Left lung (tissue), 4 donors: ENCODE measurements at regions not wholly inside any gene's neighbourhood (a gene's known extent, or its start where the extent isn't known, plus 50 kb on each side); places are given as distances from the start of the nearest gene placed in this dataset.

Source experiments
- ATAC-seq: fragments of 200-7000 bp; cut with Tn5 transposase; one replicate; pipeline ENCODE4 v1.9.1; 2020; ENCODE audit warnings: moderate library complexity
- DNase-seq, 4 donors: peaks; one replicate each; pipeline ENCODE4 v3.0.0-alpha.2; 2013 to 2020
- H3K27ac ChIP-seq, 2 donors: fragments of 200-600 bp; sonication (generic) in 1 of 2; one replicate each; pipeline versions ENCODE4 v1.5.0 to v1.8.0; 2020 to 2021
- H3K27me3 ChIP-seq, 2 donors: fragments of 200-600 bp; sonication (generic) in 1 of 2; one replicate each; pipeline versions ENCODE4 v1.5.0 to v1.8.0; 2020 to 2021
- H3K36me3 ChIP-seq, 2 donors: fragments of 200-600 bp; sonication (generic) in 1 of 2; one replicate each; pipeline versions ENCODE4 v1.5.0 to v1.8.0; 2020 to 2021
- H3K4me1 ChIP-seq, 2 donors: fragments of 200-600 bp; one replicate each; pipeline ENCODE4 v1.8.0; 2021
- H3K4me3 ChIP-seq, 2 donors: fragments of 200-600 bp; sonication (generic) in 1 of 2; one replicate each; pipeline versions ENCODE4 v1.5.0 to v1.8.0; 2020 to 2021; ENCODE audit warnings: mild to moderate bottlenecking in 1 of 2
- H3K9me3 ChIP-seq, 2 donors: fragments of 200-600 bp; sonication (generic) in 1 of 2; one replicate each; pipeline versions ENCODE4 v1.5.0 to v1.8.0; 2020 to 2021
- intact Hi-C, 2 donors: fragments of 100-400 bp; cut with DNase I; formaldehyde crosslinking; loops; one replicate each; pipeline versions ENCODE4 v1.11.2 to v1.14.2; 2022
- TF ChIP-seq, protein P1 (sequence below), 2 donors: fragments of 200-600 bp; sonication (generic) in 1 of 2; IDR thresholded peaks; one replicate each; pipeline versions ENCODE4 v1.5.0 to v1.8.0; 2021; ENCODE audit warnings: antibody characterized with exemption in 2 of 2
- donor health status: DM: no; HTN: yes; CAD: no.
- donor health status: DM: no; HTN: no; CAD: no.

DNA sequence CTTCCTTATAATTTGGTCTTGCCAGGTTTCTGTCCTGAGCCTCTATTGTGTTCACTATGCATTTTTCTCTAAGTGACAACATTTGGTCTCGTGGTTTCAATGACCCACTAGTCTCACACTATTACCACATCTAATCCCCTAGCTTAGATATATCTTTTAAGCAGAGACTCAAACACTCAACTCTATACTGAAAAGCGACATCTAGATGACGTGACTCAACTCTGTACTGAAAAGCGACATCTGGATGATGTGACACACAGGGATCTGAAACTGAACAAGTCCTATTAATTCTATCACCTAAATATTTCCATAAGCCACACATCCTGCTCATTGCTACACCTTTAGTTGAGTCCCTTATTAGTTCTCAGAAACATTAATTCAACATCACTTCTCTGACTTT, 141.7 kb upstream of the MBNL1 start:
- TF ChIP-seq, protein P1, sequence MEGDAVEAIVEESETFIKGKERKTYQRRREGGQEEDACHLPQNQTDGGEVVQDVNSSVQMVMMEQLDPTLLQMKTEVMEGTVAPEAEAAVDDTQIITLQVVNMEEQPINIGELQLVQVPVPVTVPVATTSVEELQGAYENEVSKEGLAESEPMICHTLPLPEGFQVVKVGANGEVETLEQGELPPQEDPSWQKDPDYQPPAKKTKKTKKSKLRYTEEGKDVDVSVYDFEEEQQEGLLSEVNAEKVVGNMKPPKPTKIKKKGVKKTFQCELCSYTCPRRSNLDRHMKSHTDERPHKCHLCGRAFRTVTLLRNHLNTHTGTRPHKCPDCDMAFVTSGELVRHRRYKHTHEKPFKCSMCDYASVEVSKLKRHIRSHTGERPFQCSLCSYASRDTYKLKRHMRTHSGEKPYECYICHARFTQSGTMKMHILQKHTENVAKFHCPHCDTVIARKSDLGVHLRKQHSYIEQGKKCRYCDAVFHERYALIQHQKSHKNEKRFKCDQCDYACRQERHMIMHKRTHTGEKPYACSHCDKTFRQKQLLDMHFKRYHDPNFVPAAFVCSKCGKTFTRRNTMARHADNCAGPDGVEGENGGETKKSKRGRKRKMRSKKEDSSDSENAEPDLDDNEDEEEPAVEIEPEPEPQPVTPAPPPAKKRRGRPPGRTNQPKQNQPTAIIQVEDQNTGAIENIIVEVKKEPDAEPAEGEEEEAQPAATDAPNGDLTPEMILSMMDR (IDR thresholded peaks at IDR 0.05), result no peak
- no peak for DNase-seq

DNA sequence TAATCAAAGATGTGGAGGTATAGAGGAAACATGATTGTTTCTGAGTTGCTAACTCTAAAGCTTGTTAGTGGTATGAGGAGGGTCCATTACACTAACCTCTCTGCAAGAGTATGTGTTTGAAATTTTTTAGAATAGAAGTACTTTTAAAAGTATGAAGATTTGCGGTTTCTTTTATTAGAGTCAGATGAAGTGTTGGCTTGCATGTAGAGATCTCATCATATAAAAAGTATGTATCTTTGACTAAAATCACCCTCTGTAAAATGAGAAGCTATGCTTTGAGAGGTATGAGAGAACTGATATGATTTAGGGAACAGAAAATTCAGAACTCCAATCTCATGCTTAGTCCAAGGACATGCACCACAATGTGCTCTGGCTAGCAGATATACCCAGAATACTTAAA, 140.4 kb upstream of the MBNL1 start:
- no peaks in the 10 kb centered on the region for H3K9me3 ChIP-seq
- ATAC-seq (no peak), DNase-seq (no peak)
- no peak overlapping the region for H3K27ac ChIP-seq
- H3K27me3 ChIP-seq, result no peaks in the 10 kb centered on the region
- no peaks in the 10 kb centered on the region for H3K4me1 ChIP-seq
- TF ChIP-seq, protein P1 (IDR thresholded peaks at IDR 0.05), result no peak
- no peak overlapping the region for H3K4me3 ChIP-seq
- intact Hi-C loops, result no loop called here
- H3K36me3 ChIP-seq, result no peaks in the 10 kb centered on the region

More for the DNA sequence above, 141.7 kb upstream of the MBNL1 start:
- intact Hi-C loops, result no loop called here
- H3K4me3 ChIP-seq, result no peak overlapping the region
- no peaks in the 10 kb centered on the region for H3K9me3 ChIP-seq
- no peak overlapping the region for H3K27ac ChIP-seq
- ATAC-seq, result no peak
- H3K36me3 ChIP-seq, result no peaks in the 10 kb centered on the region
- no peaks in the 10 kb centered on the region for H3K4me1 ChIP-seq
- H3K27me3 ChIP-seq, result no peaks in the 10 kb centered on the region

DNA sequence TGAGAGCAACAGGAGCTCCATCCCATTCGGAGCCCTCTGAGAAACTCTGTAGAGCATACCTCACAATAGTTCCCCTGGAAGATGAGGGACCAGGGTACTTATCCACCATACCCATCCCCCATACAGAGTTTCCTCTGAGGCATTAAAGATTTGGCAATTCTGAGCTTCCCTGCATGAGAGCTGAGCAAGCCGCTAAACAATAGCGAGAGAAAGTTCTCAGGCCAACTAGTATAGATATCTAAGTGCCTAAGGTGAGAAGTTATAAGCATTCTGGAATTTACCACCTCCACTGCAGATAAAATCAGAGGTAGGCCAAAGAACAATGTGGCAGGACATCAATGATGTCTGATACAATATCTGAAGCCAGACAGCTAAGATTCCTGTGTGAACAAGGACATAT, 129.1 kb upstream of the MBNL1 start:
- Histone ChIP-seq H3K4me1 (no peaks in the 10 kb centered on the region), H3K36me3 (no peaks in the 10 kb centered on the region), H3K9me3 (no peaks in the 10 kb centered on the region), H3K27me3 (no peaks in the 10 kb centered on the region), H3K27ac (no peak overlapping the region), H3K4me3 (no peak overlapping the region)
- TF ChIP-seq, protein P1 (IDR thresholded peaks at IDR 0.05), result no peak
- intact Hi-C loops, result no loop called here
- DNase-seq (no peak), ATAC-seq (no peak)

DNA sequence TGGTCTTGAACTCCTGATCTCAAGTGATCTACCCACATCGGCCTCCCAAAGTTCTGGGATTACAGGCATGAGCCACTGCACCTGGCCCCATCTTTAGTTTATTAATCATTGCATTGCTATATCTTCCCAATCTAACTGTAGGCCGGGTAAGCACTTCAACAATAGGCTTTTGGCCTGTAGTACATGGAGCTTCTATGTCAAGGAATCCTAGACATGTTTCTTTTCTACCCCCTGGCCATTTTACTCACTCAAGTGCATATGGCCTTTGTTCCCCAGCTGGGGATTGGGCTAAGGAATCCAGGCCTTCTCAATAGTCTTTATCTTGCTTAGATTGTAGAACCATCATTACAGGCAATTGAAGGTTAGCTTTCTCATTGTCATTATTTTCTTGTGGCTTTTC, 122.3 kb upstream of the MBNL1 start:
- no peaks in the 10 kb centered on the region for H3K9me3 ChIP-seq
- intact Hi-C loops, result no loop called here
- H3K27me3 ChIP-seq, result no peaks in the 10 kb centered on the region
- TF ChIP-seq, protein P1 (IDR thresholded peaks at IDR 0.05), result no peak
- no peak for DNase-seq
- H3K4me3 ChIP-seq, result no peak overlapping the region
- H3K27ac ChIP-seq, result no peak overlapping the region
- ATAC-seq, result no peak
- no peaks in the 10 kb centered on the region for H3K4me1 ChIP-seq
- no peaks in the 10 kb centered on the region for H3K36me3 ChIP-seq

DNA sequence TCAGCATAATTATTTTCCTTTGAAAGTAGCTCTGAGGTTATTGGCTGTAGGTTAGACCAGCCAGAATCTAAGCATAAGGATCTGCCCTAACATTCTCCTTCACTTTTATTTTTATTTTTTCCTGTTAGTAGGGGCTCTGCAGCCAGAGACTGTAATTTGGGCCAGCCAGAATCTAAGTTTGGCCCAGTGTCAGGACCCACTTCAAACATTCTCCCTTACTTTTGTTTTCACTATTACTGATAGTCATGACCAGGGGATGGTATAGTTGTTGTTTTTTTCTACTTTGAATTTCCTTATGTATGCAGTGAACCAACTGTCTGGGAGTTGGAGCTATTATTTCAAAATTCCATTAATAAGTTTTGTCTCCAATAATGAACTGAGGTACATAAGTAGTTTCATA, 121.0 kb upstream of the MBNL1 start:
- TF ChIP-seq, protein P1 (IDR thresholded peaks at IDR 0.05), result no peak
- no peaks in the 10 kb centered on the region for H3K4me1 ChIP-seq
- DNase-seq, result no peak
- peaks cover 0 to 4% of the 10 kb centered on the region in 2 donors for H3K9me3 ChIP-seq
- H3K27me3 ChIP-seq, result no peaks in the 10 kb centered on the region
- intact Hi-C loops, result no loop called here
- no peaks in the 10 kb centered on the region for H3K36me3 ChIP-seq
- no peak overlapping the region for H3K4me3 ChIP-seq
- no peak overlapping the region for H3K27ac ChIP-seq
- no peak for ATAC-seq
